ENCODE measurements at regions not wholly inside any gene's neighbourhood (a gene's known extent, or its start where the extent isn't known, plus 50 kb on each side); places are given as distances from the start of the nearest gene placed in this dataset.

DNA sequence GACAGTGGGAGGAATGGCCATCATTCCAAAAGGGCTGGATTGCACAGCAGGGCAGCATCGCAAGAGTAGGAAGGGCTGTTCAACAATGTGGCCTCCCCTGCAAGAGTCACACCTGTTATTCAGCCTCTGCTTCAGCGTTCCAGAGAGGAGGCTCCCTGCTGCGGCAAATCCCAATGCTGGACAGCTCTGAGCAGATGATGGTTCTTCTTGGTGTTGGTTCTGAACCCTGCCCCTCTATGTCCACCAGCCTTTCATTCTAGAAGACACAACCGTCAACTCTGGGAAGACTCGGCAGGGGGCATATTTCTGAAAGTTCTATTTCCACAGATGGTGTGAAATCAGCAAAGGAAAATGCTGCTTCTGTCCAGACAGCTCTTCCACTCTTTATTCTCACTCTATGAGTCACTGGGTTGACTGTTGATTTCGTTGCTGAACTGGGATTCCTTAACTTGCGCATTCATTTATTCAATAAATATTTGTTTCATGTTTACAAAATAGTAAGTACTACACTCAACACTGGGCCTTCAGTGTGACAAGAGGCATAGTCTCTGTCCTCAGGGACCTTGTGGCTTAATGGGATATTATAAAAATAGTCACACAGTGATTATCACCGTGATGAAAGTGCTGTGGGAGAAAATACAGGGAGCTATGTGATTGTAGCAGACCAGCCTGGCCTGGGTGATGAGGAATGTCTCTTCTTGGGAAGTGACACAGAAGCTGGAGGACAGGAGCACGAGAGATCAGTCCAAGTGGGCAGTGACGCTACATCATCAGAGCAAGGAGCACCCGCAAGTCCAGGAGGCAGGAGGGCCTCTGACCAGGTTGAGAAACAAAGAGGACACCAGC is 260.3 kb downstream of the SIPA1L2 start:
- WGBS, 2 donors: 71 to 72% methylated on average over 11 of the region's 11 CpGs
- no peak overlapping the region for H3K27ac ChIP-seq
- H3K4me3 ChIP-seq: no peak overlapping the region
- TF ChIP-seq POLR2A (IDR thresholded peaks at IDR 0.05) (no peak), EP300 (IDR thresholded peaks at IDR 0.05) (no peak)
- TF ChIP-seq, protein P1, sequence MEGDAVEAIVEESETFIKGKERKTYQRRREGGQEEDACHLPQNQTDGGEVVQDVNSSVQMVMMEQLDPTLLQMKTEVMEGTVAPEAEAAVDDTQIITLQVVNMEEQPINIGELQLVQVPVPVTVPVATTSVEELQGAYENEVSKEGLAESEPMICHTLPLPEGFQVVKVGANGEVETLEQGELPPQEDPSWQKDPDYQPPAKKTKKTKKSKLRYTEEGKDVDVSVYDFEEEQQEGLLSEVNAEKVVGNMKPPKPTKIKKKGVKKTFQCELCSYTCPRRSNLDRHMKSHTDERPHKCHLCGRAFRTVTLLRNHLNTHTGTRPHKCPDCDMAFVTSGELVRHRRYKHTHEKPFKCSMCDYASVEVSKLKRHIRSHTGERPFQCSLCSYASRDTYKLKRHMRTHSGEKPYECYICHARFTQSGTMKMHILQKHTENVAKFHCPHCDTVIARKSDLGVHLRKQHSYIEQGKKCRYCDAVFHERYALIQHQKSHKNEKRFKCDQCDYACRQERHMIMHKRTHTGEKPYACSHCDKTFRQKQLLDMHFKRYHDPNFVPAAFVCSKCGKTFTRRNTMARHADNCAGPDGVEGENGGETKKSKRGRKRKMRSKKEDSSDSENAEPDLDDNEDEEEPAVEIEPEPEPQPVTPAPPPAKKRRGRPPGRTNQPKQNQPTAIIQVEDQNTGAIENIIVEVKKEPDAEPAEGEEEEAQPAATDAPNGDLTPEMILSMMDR (IDR thresholded peaks at IDR 0.05): no peak
- no peaks in the 10 kb centered on the region for H3K27me3 ChIP-seq
- H3K36me3 ChIP-seq: no peaks in the 10 kb centered on the region
- no peaks in the 10 kb centered on the region for H3K4me1 ChIP-seq
- no peak for DNase-seq (ENCODE audit: low spot score in 2 of 2)
- H3K9me3 ChIP-seq: no peaks in the 10 kb centered on the region

DNA sequence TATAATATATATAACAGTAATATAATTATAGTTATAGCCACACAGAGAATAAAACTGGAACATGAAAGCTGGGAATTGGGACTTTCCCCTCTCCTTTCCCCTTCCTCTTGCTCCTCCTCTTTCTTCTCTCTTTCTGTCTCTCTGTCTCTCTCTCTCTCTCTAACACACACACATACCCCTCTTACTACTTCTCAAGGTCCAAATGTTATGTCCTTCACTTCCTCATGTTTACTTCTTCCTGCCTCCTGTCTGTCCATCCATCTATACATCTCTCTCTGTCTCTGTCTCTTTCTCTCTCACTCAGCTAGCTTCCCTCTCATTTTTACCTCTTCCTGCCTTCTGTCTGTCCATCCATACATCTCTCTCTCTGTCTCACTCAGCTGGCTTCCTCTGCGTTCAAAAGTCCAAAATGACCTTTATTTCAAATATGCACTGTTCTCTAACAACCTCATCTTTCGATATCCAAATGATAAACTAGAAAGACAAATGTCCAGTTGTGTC is 261.1 kb downstream of the SIPA1L2 start:
- Histone ChIP-seq H3K27ac (no peak overlapping the region), H3K27me3 (no peaks in the 10 kb centered on the region), H3K9me3 (no peaks in the 10 kb centered on the region), H3K4me1 (no peaks in the 10 kb centered on the region), H3K36me3 (no peaks in the 10 kb centered on the region), H3K4me3 (no peak overlapping the region)
- no peak for DNase-seq (ENCODE audit: low spot score in 2 of 2)
- TF ChIP-seq, protein P1 (IDR thresholded peaks at IDR 0.05): no peak
- TF ChIP-seq EP300 (IDR thresholded peaks at IDR 0.05): no peak
- TF ChIP-seq POLR2A (IDR thresholded peaks at IDR 0.05): no peak
- 81 to 83% methylated on average over 2 of the region's 2 CpGs for WGBS, 2 donors

DNA sequence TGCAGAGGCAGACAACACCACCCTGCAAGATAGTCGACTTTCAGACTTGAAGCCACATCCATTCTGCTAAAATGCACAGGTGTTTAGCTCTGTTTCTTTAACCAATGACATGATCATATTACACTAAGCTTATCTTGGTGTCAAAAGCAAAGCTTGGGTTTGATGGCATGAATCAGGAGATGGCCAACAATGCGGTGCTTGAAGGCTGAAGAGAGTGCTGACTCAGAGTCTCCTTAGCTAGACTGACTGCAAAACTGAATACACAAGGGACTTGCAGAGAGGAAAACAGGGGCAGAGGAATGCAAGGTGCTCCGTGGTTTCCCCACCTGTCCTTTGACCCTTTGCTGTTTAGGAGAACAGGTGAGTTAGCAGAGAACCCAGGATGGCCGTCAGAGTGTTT is 262.6 kb downstream of the SIPA1L2 start:
- 58 to 73% methylated on average over 4 of the region's 4 CpGs for WGBS, 2 donors
- no peaks in the 10 kb centered on the region for H3K9me3 ChIP-seq
- no peak overlapping the region for H3K27ac ChIP-seq
- DNase-seq (ENCODE audit: low spot score in 2 of 2): no peak
- H3K4me3 ChIP-seq: no peak overlapping the region
- TF ChIP-seq, protein P1 (IDR thresholded peaks at IDR 0.05): no peak
- no peak for TF ChIP-seq POLR2A (IDR thresholded peaks at IDR 0.05)
- no peak for TF ChIP-seq EP300 (IDR thresholded peaks at IDR 0.05)
- no peaks in the 10 kb centered on the region for H3K36me3 ChIP-seq
- no peaks in the 10 kb centered on the region for H3K4me1 ChIP-seq
- H3K27me3 ChIP-seq: no peaks in the 10 kb centered on the region

DNA sequence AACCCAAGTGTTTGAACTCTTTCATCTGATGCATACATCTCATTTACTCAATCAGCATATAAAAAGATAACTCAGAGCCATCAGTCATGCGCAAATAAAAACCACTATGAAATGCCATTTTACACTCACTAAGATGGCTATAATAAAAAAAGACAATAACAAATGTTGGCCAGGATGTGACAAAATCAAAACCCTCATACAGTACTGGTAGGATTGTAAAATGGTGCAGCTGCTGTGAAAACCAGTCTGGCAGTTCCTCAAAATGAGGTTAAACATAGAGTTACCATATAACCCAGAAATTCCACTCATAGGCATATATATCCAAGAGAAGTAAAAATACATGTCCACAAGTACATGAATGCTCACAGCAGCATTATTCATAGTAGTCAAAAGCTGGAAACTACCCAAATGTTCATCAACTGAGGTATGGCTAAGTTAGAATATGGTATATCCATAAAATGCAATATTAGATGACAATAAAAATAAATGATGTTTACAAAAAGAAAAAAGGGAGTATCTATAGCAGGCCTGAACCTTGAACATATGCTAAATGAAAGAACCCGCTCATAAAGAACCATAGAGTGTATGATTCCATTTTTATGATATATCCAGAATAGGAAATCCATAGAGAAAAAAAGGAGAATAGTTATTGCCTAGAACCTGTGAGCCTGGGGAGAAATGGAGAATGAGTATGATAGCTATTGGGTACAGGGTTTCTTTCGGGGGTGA is 265.1 kb downstream of the SIPA1L2 start:
- TF ChIP-seq, protein P1 (IDR thresholded peaks at IDR 0.05): no peak
- no peak for TF ChIP-seq POLR2A (IDR thresholded peaks at IDR 0.05)
- no peaks in the 10 kb centered on the region for H3K27me3 ChIP-seq
- no peak overlapping the region for H3K27ac ChIP-seq
- no peaks in the 10 kb centered on the region for H3K9me3 ChIP-seq
- DNase-seq (ENCODE audit: low spot score in 2 of 2): no peak
- no peaks in the 10 kb centered on the region for H3K36me3 ChIP-seq
- WGBS, 2 donors: 95 to 98% methylated on average over 3 of the region's 3 CpGs
- no peak overlapping the region for H3K4me3 ChIP-seq
- H3K4me1 ChIP-seq: no peaks in the 10 kb centered on the region

DNA sequence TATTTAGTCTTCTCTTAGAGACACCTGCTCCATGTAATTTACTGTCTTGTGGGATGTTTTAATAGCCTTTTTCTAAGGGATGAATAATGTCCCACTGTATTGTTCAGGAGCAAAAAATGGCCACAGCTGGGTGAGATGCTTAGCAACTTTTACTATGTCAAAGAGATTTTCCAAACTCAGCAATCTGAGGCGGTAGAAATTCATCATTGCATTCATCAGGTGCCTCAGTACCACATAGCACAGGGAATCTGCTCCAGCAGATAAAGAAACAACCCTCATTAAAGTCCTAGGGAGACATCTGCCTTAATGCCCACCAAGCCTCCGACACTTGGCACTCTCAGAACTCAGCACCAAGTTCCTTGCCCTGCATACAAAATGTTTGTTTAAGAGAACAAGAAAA is 266.9 kb downstream of the SIPA1L2 start:
- no peak for DNase-seq (ENCODE audit: low spot score in 2 of 2)
- no peaks in the 10 kb centered on the region for H3K4me1 ChIP-seq
- H3K27ac ChIP-seq: no peak overlapping the region
- no peaks in the 10 kb centered on the region for H3K27me3 ChIP-seq
- 76 to 96% methylated on average over 2 of the region's 2 CpGs for WGBS, 2 donors
- no peaks in the 10 kb centered on the region for H3K9me3 ChIP-seq
- no peak overlapping the region for H3K4me3 ChIP-seq
- no peak for TF ChIP-seq POLR2A (IDR thresholded peaks at IDR 0.05)
- TF ChIP-seq, protein P1 (IDR thresholded peaks at IDR 0.05): no peak
- no peak for TF ChIP-seq EP300 (IDR thresholded peaks at IDR 0.05)
- no peaks in the 10 kb centered on the region for H3K36me3 ChIP-seq
